COLO668 (cell line): ENCODE measurements at regions not wholly inside any gene's neighbourhood (a gene's known extent, or its start where the extent isn't known, plus 50 kb on each side); places are given as distances from the start of the nearest gene placed in this dataset.

Experiments used
- DNase-seq: peaks from one replicate; lab custom pipeline; 2025; ENCODE audit not compliant: unreplicated experiment; lab: John Stamatoyannopoulos, UW

DNA sequence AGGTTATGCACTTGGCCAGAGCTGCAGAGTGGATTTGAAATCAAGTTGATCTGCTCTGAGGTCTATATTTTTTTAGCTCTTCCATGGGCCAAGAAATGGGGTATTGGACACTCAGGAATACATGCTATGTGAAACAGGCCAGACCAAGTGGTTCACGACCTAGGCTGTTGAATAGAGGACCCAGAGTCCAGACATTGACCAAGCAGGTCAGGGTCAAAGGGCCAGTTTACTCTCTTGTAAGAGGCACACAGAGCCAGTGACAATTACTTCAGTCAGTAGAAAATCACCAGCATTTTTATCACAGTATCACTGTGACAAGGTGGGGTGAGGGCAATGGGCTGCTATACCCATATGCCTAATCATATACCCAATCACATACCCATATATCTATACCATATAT lies 320.6 kb upstream of the RORA start:
- DNase-seq = no peak

DNA sequence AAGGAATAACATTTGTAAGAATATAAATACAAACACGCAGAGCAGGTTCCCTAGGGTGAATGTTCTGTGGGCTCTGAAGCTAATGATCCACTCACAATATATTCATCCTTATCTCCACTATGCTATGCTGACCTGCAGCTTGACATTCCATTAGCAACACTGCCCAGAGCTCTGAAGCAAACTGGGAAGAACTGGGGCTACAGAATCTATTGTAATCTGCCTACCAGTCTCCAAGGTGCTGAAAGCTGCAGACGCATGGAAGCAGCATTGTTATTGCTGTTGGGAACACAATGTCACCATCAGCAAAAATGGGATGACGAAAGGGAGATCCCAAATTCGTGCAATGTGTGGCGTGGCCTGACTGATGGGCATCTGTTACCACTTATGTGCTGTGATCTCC lies 316.7 kb upstream of the RORA start:
- DNase-seq = no peak

DNA sequence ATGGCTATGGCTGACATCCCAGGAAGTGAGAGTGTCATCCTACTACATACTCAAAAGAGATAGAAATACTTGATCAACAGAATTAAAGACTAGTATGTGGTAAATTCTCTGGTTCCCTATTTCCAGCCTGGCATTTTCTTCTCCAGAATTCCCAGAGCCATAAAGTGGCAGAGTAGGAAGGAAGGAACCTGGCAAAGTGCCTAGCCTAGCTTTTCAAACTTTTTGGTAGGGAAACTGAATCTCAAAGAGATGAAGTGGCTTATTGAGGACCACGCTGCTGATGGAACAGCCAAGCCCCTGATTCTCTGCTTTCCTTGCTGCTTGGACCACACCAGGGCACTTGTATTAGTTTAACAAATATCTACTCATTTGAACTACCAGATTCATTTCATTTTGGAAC lies 312.4 kb upstream of the RORA start:
- no peak for DNase-seq

GRCh38 chr15:61537337-61537736 lies 308.2 kb upstream of the RORA start:
- no peak for DNase-seq

DNA sequence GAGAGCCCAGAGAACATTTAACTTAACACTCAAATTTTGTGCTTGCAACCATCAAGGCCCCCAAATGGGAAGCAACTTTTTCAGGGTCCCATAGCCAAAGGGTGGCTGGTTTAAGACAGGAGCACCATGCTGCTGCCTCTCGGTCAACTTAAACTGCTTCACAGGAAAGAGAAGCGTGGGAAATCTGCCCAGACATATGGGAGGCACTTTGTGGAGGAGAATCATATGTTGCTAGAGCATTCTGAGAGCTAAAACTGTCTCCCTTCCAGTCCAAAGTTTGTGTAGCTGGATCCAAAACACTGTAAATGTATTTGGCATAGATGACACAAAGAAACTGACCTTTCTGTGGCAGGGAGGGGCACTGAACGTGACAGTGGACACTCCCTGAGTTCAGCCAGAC lies 305.9 kb upstream of the RORA start:
- no peak for DNase-seq

GRCh38 chr15:61530769-61531168 lies 301.7 kb upstream of the RORA start:
- no peak for DNase-seq

- no peak for DNase-seq
These were observed 299.4 kb upstream of the RORA start for GRCh38 chr15:61528581-61528910.

- no peak for DNase-seq
These were observed 298.9 kb upstream of the RORA start for GRCh38 chr15:61527836-61528580.

DNA sequence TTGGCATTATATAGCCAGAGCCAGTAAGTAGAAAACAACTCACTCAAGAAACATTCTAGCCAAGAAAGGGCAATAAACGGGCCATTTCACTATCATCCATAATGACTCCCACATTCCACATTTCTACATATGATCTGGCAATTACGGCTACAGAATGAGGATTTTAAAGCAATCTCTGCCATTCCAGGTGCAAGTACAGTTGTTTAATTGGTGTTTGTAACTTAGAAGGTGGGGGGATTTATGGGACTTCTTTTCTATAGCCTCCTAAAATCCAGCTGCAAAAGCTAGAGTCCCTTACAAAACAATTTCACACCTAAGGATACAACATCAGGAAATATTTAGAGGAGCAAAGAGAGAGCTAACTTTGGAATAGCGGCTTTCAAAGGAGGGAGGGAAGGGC lies 295.4 kb upstream of the RORA start:
- DNase-seq = no peak

DNA sequence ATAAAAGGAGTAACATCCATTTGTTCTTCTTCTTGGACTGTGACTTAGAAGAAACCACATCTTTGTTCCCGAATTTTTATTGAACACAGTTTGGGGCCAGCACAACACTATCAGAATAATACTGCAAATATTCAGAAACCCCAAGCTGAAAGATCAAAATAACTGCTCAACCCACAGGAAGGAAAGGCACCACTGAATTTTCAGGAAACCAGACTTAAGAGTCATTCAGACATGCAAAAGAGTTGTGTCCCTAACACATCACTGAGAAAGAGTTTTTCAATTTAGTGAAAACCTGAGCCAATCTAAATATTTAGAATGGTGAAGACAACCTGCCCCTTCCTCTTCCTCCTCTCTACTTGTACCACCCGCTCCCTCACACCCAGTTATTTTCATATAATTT lies 295.0 kb upstream of the RORA start:
- DNase-seq = no peak

DNA sequence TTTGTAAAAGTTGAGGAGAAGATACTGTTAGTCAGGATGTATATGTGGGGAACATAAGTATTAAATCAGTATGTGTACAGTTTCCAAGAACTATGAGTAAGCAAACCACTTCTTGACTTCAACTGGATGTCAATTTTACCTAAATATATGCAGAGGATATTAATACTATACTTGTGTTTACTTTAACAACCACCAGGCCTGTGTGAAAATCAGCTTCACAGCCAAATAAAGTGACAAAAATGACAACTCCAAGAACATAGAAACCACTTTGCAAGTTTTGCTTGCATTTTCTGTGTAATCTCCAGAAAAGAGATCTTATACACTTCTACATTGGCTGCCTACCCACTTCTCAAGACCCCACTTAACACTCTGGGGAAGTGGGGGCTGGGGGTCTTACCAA lies 293.3 kb upstream of the RORA start:
- DNase-seq = no peak

- DNase-seq = no peak
These were observed 292.9 kb upstream of the RORA start for GRCh38 chr15:61521953-61522352.

GRCh38 chr15:61519296-61519695 lies 290.2 kb upstream of the RORA start:
- DNase-seq = no peak

GRCh38 chr15:61518191-61518950 lies 289.3 kb upstream of the RORA start:
- DNase-seq = no peak

DNA sequence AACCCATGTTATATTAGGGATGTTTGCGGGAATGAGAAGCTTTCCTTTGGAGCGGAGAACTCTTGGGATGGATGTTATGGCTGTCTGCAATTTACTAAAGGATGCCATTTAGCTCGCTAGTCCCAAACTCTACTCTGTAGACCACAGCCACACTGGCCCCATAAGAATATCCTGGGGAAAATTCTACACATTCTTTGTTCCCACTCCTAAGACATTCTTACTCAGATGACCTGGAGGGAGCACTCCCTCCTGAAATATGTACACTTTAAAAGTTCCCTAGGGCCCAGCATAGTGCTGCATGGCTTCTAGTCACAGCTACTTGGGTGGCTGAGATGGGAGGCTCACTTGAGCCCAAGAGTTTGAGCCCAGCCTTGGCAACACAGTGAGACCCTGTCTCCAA lies 288.7 kb upstream of the RORA start:
- no peak for DNase-seq

DNA sequence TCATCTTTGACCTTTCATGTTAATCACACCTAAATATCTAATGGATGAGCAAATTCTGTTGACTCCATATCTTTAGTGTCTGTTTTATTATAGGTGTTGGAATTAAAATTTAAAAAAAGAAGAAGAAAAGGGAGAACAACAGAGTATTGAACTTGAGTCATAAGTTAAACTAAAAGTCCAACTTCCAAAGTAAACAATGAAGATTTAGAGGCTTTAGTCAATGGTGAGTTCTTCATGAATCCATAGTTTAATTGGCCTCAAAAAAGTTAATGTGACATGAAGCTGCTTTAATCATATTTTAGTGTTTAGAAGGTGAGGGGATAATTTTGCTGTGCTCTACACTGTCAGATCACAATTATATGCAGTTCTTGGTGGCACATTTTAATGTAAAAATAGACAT lies 288.2 kb upstream of the RORA start:
- no peak for DNase-seq

- no peak for DNase-seq
These were observed 282.7 kb upstream of the RORA start for GRCh38 chr15:61511756-61512155.

DNA sequence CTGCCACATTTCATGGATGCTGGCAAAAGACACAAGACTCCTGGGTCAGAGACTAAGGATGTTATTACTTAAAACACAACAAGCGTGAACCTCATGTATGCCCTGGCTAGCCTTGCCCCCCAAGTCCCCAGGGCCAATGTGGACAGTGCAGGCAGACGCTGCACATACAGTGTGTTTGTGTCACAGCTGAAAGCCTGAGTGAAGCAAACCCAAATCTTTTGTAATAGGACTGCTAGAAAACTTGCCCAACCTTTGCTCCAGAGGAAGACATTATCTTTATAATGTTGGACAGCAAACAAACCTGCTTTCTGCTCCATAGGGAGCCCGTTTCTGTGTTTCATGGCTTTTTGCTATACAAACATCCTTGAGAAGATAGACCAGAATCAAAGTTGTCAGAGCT lies 282.0 kb upstream of the RORA start:
- no peak for DNase-seq

DNA sequence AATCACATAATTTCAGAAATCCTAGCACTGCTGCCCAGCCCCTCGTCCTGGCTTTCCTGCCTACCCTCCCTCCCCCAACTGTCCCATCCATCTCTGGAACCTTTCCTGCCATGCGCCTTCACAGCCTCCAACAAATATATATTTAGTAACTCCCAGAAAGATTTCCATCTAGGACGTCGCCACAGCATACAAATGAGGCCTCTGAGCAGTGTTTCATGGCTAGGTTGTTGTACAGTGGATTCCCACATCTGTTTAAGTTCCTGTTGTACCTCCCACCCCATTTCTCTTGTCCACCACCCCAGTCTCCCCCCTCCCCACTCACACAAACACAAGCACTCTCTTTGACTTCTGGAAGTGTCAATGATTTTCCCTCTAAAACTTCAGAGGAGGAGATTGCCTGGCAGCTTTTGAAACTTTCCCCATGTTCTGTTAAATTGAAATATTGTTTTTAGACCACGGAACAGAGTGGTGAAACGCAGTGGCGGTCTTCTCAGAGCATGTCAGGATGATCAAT lies 280.3 kb upstream of the RORA start:
- no peak for DNase-seq

GRCh38 chr15:61503383-61503969 lies 274.4 kb upstream of the RORA start:
- DNase-seq = no peak

- no peak for DNase-seq
These were observed 272.8 kb upstream of the RORA start for GRCh38 chr15:61501815-61502389.
